DND-41 (cell line): ENCODE measurements at regions not wholly inside any gene's neighbourhood (a gene's known extent, or its start where the extent isn't known, plus 50 kb on each side); places are given as distances from the start of the nearest gene placed in this dataset.

Experiments used
- ATAC-seq: fragments of 200-7000 bp; cut with Tn5 transposase; 3 replicates; pipeline ENCODE4 v1.9.1; 2021; ENCODE audit warnings: low read depth; ENCODE audit not compliant: insufficient read depth
- DNase-seq: peaks from one replicate; pipeline ENCODE4 v3.0.0-alpha.2; 2020
- H2AFZ ChIP-seq: 2 replicates; pipeline ENCODE4 v1.6.0; 2012; ENCODE audit warnings: low read depth, low read length
- H3K27ac ChIP-seq: 2 replicates; pipeline ENCODE4 v1.5.1; 2012; ENCODE audit warnings: low read length, inconsistent platforms
- H3K27me3 ChIP-seq: fragments of 200-600 bp; sonication (generic); 2 replicates; pipeline ENCODE4 v1.6.0; 2012; ENCODE audit warnings: low read length, mild to moderate bottlenecking, inconsistent platforms; ENCODE audit not compliant: insufficient read depth, poor library complexity
- H3K36me3 ChIP-seq: 2 replicates; pipeline ENCODE4 v1.5.1; 2012; ENCODE audit warnings: low read length, inconsistent platforms; ENCODE audit not compliant: insufficient read depth
- H3K4me1 ChIP-seq: 2 replicates; pipeline ENCODE4 v1.5.1; 2012; ENCODE audit warnings: mild to moderate bottlenecking, low read length; ENCODE audit not compliant: insufficient read depth
- H3K4me2 ChIP-seq: 2 replicates; pipeline ENCODE4 v1.6.0; 2012; ENCODE audit warnings: mild to moderate bottlenecking, moderate library complexity, low read length, inconsistent platforms; ENCODE audit not compliant: insufficient read depth
- H3K4me3 ChIP-seq, 2 experiments: fragments of 200-600 bp in 1 of 2; shearing (Covaris generic) in 1 of 2; 2 replicates each; pipeline ENCODE4 v1.5.1; 2012 to 2016; ENCODE audit warnings: inconsistent platforms in 2 of 2, low read length in 2 of 2, mild to moderate bottlenecking in 2 of 2, low read depth in 1 of 2, moderate library complexity in 1 of 2
- H3K79me2 ChIP-seq: 2 replicates; pipeline ENCODE4 v1.6.0; 2012; ENCODE audit warnings: low read length, inconsistent platforms; ENCODE audit not compliant: insufficient read depth
- H3K9ac ChIP-seq: 2 replicates; pipeline ENCODE4 v1.6.0; 2012; ENCODE audit warnings: low read depth, mild to moderate bottlenecking, inconsistent platforms, low read length, moderate library complexity
- H3K9me3 ChIP-seq: 2 replicates; pipeline ENCODE4 v1.5.1; 2012; ENCODE audit warnings: low read length, moderate library complexity, mild to moderate bottlenecking, inconsistent platforms; ENCODE audit not compliant: insufficient read depth, severe bottlenecking
- H4K20me1 ChIP-seq: 2 replicates; pipeline ENCODE4 v1.6.0; 2012; ENCODE audit warnings: low read length; ENCODE audit not compliant: insufficient read depth
- CTCF ChIP-seq: IDR thresholded peaks from 2 replicates; pipeline ENCODE4 v1.5.1; 2012; ENCODE audit warnings: borderline replicate concordance, low read length, moderate library complexity, mild to moderate bottlenecking; ENCODE audit not compliant: poor library complexity, severe bottlenecking; ENCODE audit errors: extremely low read depth
- EZH2 ChIP-seq: IDR thresholded peaks from 3 replicates; pipeline ENCODE4 v1.6.1; 2012; ENCODE audit warnings: borderline replicate concordance, low read depth, mild to moderate bottlenecking, moderate library complexity, low read length, inconsistent platforms; ENCODE audit not compliant: severe bottlenecking

GRCh38 chr6:168380956-168381605 is 59.9 kb upstream of the SMOC2 start:
- Histone ChIP-seq H3K4me1 (no peaks in the 10 kb centered on the region), H3K9ac (no peak overlapping the region), H3K79me2 (no peaks in the 10 kb centered on the region), H3K4me2 (no peak overlapping the region), H3K27me3 (no peaks in the 10 kb centered on the region), H2AFZ (no peak overlapping the region), H3K36me3 (no peaks in the 10 kb centered on the region), H3K4me3 (no peak overlapping the region), H4K20me1 (no peaks in the 10 kb centered on the region), H3K27ac (no peak overlapping the region), H3K9me3 (peaks cover 57% of the 10 kb centered on the region)
- DNase-seq (no peak), ATAC-seq (no peak)
- no peak for TF ChIP-seq EZH2
- TF ChIP-seq CTCF: no peak

DNA sequence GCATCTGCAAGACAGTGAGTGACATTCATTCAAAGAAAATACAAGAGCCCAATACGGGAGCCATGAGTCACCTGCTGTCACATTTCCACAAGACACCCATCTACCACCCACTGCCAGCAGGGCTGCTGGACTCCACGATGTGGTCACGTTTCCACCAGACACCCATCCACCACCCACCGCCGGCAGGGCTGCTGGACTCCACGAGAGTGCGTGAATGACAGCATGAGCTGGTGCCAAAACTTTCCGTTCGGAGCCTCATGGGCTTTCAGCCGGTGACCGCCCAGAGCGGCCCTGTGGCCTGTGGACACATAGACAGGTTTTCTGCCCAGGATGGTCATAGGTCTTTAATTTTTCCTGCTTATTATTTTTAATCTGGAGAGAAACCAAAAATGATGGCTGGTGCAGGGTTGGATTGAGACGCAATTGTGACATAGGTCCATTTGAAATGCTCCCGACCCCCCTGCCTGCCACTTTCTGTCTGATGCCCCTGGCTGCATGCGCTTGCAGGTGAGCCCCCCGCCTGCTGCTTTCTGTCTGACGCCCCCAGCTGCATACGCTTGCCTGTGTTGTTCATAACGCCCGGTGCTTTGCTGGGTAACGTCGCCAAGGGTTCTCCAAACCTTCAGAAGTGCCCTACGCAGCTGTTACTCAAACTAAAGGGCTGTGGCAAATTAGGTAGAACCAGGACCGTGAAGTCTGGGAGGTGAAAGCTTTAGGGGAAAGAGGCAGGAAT is 59.1 kb upstream of the SMOC2 start:
- Histone ChIP-seq H3K9me3 (peaks cover 57% of the 10 kb centered on the region), H3K4me2 (no peak overlapping the region), H3K4me1 (no peaks in the 10 kb centered on the region), H3K9ac (no peak overlapping the region), H4K20me1 (no peaks in the 10 kb centered on the region), H3K27ac (no peak overlapping the region), H2AFZ (no peak overlapping the region), H3K36me3 (no peaks in the 10 kb centered on the region), H3K27me3 (no peaks in the 10 kb centered on the region), H3K4me3 (no peak overlapping the region), H3K79me2 (no peaks in the 10 kb centered on the region)
- ATAC-seq (no peak), DNase-seq (no peak)
- TF ChIP-seq EZH2 (no peak), CTCF (no peak)

- H3K9me3 ChIP-seq: peaks cover 49% of the 10 kb centered on the region
- peak overlapping the region in 1 of 2 experiments; percentile 44; a peak in 2 of 4 replicates for H3K4me3 ChIP-seq
- H3K4me2 ChIP-seq: no peak overlapping the region
- no peak for ATAC-seq
- H3K27me3 ChIP-seq: no peaks in the 10 kb centered on the region
- no peaks in the 10 kb centered on the region for H3K4me1 ChIP-seq
- no peak for DNase-seq
- H3K79me2 ChIP-seq: no peaks in the 10 kb centered on the region
- no peak overlapping the region for H3K9ac ChIP-seq
- TF ChIP-seq EZH2 (no peak), CTCF (no peak)
- H2AFZ ChIP-seq: no peak overlapping the region
- H3K27ac ChIP-seq: no peak overlapping the region
- H4K20me1 ChIP-seq: no peaks in the 10 kb centered on the region
- H3K36me3 ChIP-seq: no peaks in the 10 kb centered on the region
Observed at GRCh38 chr6:168383062-168383854, 57.7 kb upstream of the SMOC2 start.
